ENCODE measurements at regions not wholly inside any gene's neighbourhood (a gene's known extent, or its start where the extent isn't known, plus 50 kb on each side); places are given as distances from the start of the nearest gene placed in this dataset.

- TF ChIP-seq CTCF (IDR thresholded peaks at IDR 0.05; ENCODE audit: low read depth, low read length) = no peak
- DNase-seq (ENCODE audit: extremely low read depth, low read depth) = no peak
These were observed 420.3 kb upstream of the AUTS2 start for GRCh38 chr7:69177941-69178494.

- no peak for TF ChIP-seq CTCF (IDR thresholded peaks at IDR 0.05; ENCODE audit: low read depth, low read length)
- DNase-seq (ENCODE audit: extremely low read depth, low read depth) = no peak
These were observed 417.6 kb upstream of the AUTS2 start for GRCh38 chr7:69180662-69181061.

- DNase-seq (ENCODE audit: extremely low read depth, low read depth) = no peak
- no peak for TF ChIP-seq CTCF (IDR thresholded peaks at IDR 0.05; ENCODE audit: low read depth, low read length)
These were observed 415.4 kb upstream of the AUTS2 start for GRCh38 chr7:69182596-69183467.

- DNase-seq (ENCODE audit: extremely low read depth, low read depth) = no peak
- TF ChIP-seq CTCF (IDR thresholded peaks at IDR 0.05; ENCODE audit: low read depth, low read length) = no peak
These were observed 413.9 kb upstream of the AUTS2 start for GRCh38 chr7:69184339-69184738.

- no peak for TF ChIP-seq CTCF (IDR thresholded peaks at IDR 0.05; ENCODE audit: low read depth, low read length)
- DNase-seq (ENCODE audit: extremely low read depth, low read depth) = no peak
These were observed 413.1 kb upstream of the AUTS2 start for GRCh38 chr7:69185170-69185569.

- DNase-seq (ENCODE audit: extremely low read depth, low read depth) = no peak
- no peak for TF ChIP-seq CTCF (IDR thresholded peaks at IDR 0.05; ENCODE audit: low read depth, low read length)
These were observed 411.3 kb upstream of the AUTS2 start for GRCh38 chr7:69186974-69187373.

- no peak for TF ChIP-seq CTCF (IDR thresholded peaks at IDR 0.05; ENCODE audit: low read depth, low read length)
These were observed 410.4 kb upstream of the AUTS2 start for GRCh38 chr7:69187824-69188333.

More at GRCh38 chr7:69187824-69188333, 410.4 kb upstream of the AUTS2 start:
- no peak for DNase-seq (ENCODE audit: extremely low read depth, low read depth)

Measured in AG09319 (cell line).